Spleen (tissue), 11 donors: ENCODE measurements at regions not wholly inside any gene's neighbourhood (a gene's known extent, or its start where the extent isn't known, plus 50 kb on each side); places are given as distances from the start of the nearest gene placed in this dataset.

Source experiments
- DNase-seq: peaks from one replicate; pipeline ENCODE4 v3.0.0-alpha.2; 2020
- H3K27ac ChIP-seq, 8 donors: fragments of 200-600 bp; sonication (generic) in 7 of 8; 1 replicate in 4 of 8; 2 replicates in 4 of 8; pipeline versions ENCODE4 v1.5.0 to v1.8.0; 2016 to 2021; ENCODE audit warnings: inconsistent platforms in 4 of 8, mild to moderate bottlenecking in 4 of 8, moderate library complexity in 1 of 8
- H3K27me3 ChIP-seq, 7 donors: fragments of 200-600 bp; sonication (generic) in 6 of 7; replicated peaks in 1 of 7; 1 replicate in 4 of 7; 2 replicates in 3 of 7; pipeline versions ENCODE4 v1.5.0 to v1.8.0; 2016 to 2021; ENCODE audit warnings: inconsistent platforms in 3 of 7, mild to moderate bottlenecking in 1 of 7
- H3K36me3 ChIP-seq, 6 donors: fragments of 200-600 bp; sonication (generic) in 5 of 6; 1 replicate in 4 of 6; 2 replicates in 2 of 6; pipeline versions ENCODE4 v1.5.0 to v1.8.0; 2016 to 2021; ENCODE audit warnings: inconsistent platforms in 2 of 6
- H3K4me1 ChIP-seq, 6 donors: fragments of 200-600 bp; sonication (generic) in 5 of 6; 1 replicate in 3 of 6; 2 replicates in 3 of 6; pipeline versions ENCODE4 v1.5.0 to v1.8.0; 2016 to 2021; ENCODE audit warnings: inconsistent platforms in 3 of 6
- H3K4me3 ChIP-seq, 8 donors: fragments of 200-600 bp; sonication (generic) in 7 of 8; 1 replicate in 4 of 8; 2 replicates in 4 of 8; pipeline versions ENCODE4 v1.5.0 to v1.8.0; 2016 to 2021; ENCODE audit warnings: inconsistent platforms in 4 of 8, mild to moderate bottlenecking in 4 of 8, moderate library complexity in 2 of 8
- H3K9me3 ChIP-seq, 8 donors: fragments of 200-600 bp; sonication (generic) in 7 of 8; 1 replicate in 4 of 8; 2 replicates in 4 of 8; pipeline versions ENCODE4 v1.5.0 to v1.8.0; 2016 to 2021; ENCODE audit warnings: inconsistent platforms in 4 of 8
- POLR2A ChIP-seq, 3 donors: fragments of 450-650 bp; IDR thresholded peaks; one replicate each; pipeline ENCODE4 v1.5.1; 2017; ENCODE audit warnings: antibody characterized with exemption in 3 of 3, mild to moderate bottlenecking in 1 of 3
- POLR2AphosphoS5 ChIP-seq, 3 donors: sonication (generic); formaldehyde crosslinking; IDR thresholded peaks; one replicate each; pipeline ENCODE4 v1.5.1; 2017; ENCODE audit warnings: antibody characterized with exemption in 3 of 3
- WGBS, 5 donors: extraction: QIAGEN DNeasy Blood & Tissue Kit in 3 of 5; methylation state at CpG; one replicate each; pipeline versions ENCODE4 v1.1.5 to v1.1.7; 2013 to 2018; 5-methylcytosine and 5-hydroxymethylcytosine counted together
- intact Hi-C: fragments of 100-400 bp; cut with DNase I; formaldehyde crosslinking; loops from one replicate; pipeline ENCODE4 v1.15.0; 2023; ENCODE audit warnings: low total_unique reads
- TF ChIP-seq, protein P1 (sequence below), 11 experiments: fragments of 200-600 bp in 7 of 11; fragments of 450-650 bp in 4 of 11; sonication (generic) in 4 of 11; IDR thresholded peaks in 8 of 11; conservative IDR thresholded peaks in 3 of 11; 1 replicate in 7 of 11; 2 replicates in 4 of 11; pipeline versions ENCODE4 v1.4.0 to v1.8.0; 2016 to 2021; ENCODE audit warnings: antibody characterized with exemption in 11 of 11, inconsistent platforms in 4 of 11, mild to moderate bottlenecking in 1 of 11
- donor health status: healthy with polysubstance abuse.
- donor health status: DM: no; HTN: no; CAD: no; lungs with moderate emphysema.
- donor health status: DM: no; HTN: no; CAD: no.
- donor health status: Bipolar disorder and iron deficiency.
- donor health status: healthy.
- donor health status: DM: no; HTN: no; CAD: no.
- donor health status: DM: yes; HTN: yes; CAD: no.

DNA sequence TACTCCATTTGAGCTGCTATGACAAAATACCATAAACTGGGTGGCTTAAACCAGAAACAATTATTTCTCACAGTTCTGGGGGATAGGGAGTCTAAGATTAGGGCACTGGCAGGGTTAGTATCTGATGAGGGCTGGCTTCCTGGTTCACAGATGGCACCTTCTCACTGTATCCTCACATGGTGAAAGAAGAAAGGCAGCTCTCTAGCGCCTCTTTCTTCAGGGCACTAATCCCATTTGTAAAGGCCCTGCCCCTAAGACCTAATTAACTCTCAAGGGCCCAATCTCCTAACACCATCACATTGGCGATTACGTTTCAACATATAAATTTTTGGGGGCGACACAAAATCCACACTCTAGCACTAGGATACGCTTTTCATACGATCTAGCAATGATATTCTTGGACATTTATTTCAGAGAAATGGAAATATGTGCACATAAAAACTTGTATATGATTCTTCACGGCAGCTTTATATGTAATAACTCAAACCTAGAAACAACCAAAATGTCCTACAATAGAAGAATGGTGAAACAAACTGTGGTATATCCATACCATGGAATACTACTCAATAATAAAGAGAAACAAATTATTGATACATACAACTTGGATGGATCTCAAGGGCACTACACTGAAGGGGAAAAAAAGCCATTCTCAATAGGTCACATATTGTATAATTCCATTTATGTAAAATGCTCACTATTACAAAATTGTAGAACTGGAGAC lies 111.0 kb downstream of the BCL2L11 start:
- Histone ChIP-seq H3K27me3 (no peaks in the 10 kb centered on the region), H3K4me3 (no peak overlapping the region), H3K9me3 (peaks cover 0 to 29% (median 18%) of the 10 kb centered on the region in 8 donors), H3K4me1 (peaks cover 0 to 7% (median 0%) of the 10 kb centered on the region in 6 donors), H3K27ac (no peak overlapping the region), H3K36me3 (no peaks in the 10 kb centered on the region)
- intact Hi-C loops = no loop called here
- no peak for DNase-seq
- TF ChIP-seq, protein P1, sequence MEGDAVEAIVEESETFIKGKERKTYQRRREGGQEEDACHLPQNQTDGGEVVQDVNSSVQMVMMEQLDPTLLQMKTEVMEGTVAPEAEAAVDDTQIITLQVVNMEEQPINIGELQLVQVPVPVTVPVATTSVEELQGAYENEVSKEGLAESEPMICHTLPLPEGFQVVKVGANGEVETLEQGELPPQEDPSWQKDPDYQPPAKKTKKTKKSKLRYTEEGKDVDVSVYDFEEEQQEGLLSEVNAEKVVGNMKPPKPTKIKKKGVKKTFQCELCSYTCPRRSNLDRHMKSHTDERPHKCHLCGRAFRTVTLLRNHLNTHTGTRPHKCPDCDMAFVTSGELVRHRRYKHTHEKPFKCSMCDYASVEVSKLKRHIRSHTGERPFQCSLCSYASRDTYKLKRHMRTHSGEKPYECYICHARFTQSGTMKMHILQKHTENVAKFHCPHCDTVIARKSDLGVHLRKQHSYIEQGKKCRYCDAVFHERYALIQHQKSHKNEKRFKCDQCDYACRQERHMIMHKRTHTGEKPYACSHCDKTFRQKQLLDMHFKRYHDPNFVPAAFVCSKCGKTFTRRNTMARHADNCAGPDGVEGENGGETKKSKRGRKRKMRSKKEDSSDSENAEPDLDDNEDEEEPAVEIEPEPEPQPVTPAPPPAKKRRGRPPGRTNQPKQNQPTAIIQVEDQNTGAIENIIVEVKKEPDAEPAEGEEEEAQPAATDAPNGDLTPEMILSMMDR (IDR thresholded peaks at IDR 0.05 in 8 of 11, conservative IDR thresholded peaks at IDR 0.05 in 3 of 11) = no peak
- TF ChIP-seq POLR2AphosphoS5 (IDR thresholded peaks at IDR 0.05) (no peak), POLR2A (IDR thresholded peaks at IDR 0.05) (no peak)
- WGBS, 5 donors = 81 to 97% (median 95%) methylated on average over 7 of the region's 7 CpGs

DNA sequence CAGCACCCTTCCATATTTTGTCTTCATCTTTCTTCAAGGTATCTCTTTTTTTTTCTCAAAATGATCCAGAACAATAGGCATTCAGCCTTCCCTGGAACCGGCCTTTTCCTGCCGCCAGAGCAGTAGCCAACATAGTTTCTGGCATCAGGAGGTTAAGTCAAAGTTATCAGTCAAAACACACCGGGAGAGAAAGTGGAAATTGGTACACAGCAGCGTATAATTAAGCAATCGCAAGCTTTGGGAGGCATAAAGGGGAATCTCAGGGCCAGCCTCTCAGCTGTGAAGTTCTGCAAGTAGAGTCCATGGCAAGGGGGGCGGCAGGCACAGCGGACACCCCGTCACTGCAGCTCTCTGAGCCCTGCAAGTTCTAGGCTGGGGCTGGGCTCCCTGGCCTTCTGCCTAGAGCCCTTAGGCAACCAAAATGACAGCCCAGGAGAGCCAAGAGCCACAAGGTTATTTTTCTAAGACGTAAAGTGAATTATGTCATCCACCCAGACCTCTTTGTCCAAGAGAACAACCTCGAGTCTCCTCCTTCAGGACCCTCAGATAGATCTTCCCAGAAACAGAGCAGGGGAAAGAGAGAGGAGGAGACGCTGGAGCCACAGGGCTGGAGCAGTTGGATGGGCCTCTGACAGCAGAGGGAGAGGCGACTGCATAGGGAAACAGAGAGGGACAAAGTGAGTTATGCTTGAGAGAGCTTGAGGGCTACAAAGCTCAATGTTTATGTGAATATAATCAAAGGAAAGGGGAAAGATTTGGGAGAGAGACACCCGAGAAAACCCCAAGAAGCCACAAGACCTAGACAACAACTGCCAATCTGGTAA lies 114.7 kb downstream of the BCL2L11 start:
- no peak overlapping the region for H3K27ac ChIP-seq
- TF ChIP-seq POLR2AphosphoS5 (IDR thresholded peaks at IDR 0.05) = no peak
- no peaks in the 10 kb centered on the region for H3K4me1 ChIP-seq
- 76 to 93% (median 81%) methylated on average over 13 of the region's 13 CpGs for WGBS, 5 donors
- H3K9me3 ChIP-seq = peaks cover 0 to 18% (median 9%) of the 10 kb centered on the region in 8 donors
- DNase-seq = no peak
- no peaks in the 10 kb centered on the region for H3K36me3 ChIP-seq
- H3K27me3 ChIP-seq = no peaks in the 10 kb centered on the region
- intact Hi-C loops = no loop called here
- H3K4me3 ChIP-seq = no peak overlapping the region

DNA sequence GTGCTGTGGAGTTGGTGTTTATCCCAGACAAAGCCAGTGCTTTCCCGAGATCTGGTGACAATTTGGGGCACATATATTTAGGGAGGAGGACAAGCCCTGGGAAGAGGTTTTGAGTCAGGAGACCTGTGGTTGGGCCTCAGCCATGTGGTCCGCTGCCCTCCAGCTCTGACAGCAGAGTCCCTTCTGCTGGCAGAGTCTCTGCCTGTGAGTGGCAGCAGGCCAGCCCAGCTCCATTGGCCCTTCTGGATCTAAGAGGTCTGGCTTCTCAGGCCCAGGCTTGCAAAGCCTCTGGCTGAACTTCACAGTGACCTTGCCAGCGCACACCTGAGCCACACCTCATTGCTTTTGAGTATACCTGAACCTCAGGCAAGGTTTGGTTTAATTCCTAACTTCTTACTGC lies 115.3 kb downstream of the BCL2L11 start:
- Histone ChIP-seq H3K9me3 (peaks cover 0 to 12% (median 7%) of the 10 kb centered on the region in 8 donors), H3K27ac (no peak overlapping the region), H3K36me3 (no peaks in the 10 kb centered on the region), H3K27me3 (no peaks in the 10 kb centered on the region), H3K4me1 (no peaks in the 10 kb centered on the region), H3K4me3 (no peak overlapping the region)
- intact Hi-C loops = no loop called here
- no peak for TF ChIP-seq POLR2AphosphoS5 (IDR thresholded peaks at IDR 0.05)
- TF ChIP-seq POLR2A (IDR thresholded peaks at IDR 0.05) = no peak
- TF ChIP-seq, protein P1 (IDR thresholded peaks at IDR 0.05 in 8 of 11, conservative IDR thresholded peaks at IDR 0.05 in 3 of 11) = no peak
- 74 to 98% (median 94%) methylated on average over 3 of the region's 3 CpGs for WGBS, 5 donors
- DNase-seq = no peak

DNA sequence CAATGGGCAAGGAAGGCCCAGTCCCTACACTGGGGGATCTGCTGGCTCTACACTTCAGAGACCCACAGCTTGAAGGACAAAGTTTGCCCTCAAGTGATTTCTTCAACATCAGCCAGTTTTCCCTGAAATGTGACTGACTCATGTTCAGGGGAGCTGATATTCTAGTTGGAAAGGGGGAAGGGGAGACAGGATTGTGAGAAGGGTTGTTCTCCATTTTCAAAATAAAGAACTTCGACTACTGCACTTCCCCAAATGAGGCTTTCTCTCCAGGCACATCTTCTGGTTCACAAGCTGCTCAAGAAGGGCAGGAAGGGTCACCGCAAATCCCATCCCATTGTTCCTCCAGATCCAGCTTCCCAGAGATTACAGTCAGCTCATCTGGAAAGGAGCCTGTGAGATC lies 117.6 kb downstream of the BCL2L11 start:
- intact Hi-C loops = no loop called here
- no peaks in the 10 kb centered on the region for H3K36me3 ChIP-seq
- 71 to 84% (median 75%) methylated on average over 2 of the region's 2 CpGs for WGBS, 5 donors

More for the DNA sequence above, 117.6 kb downstream of the BCL2L11 start:
- no peak for DNase-seq
- Histone ChIP-seq H3K27ac (no peak overlapping the region), H3K4me1 (no peaks in the 10 kb centered on the region), H3K9me3 (no peaks in the 10 kb centered on the region), H3K27me3 (no peaks in the 10 kb centered on the region), H3K4me3 (no peak overlapping the region)
- TF ChIP-seq POLR2A (IDR thresholded peaks at IDR 0.05) = no peak
- no peak for TF ChIP-seq POLR2AphosphoS5 (IDR thresholded peaks at IDR 0.05)
- TF ChIP-seq, protein P1 (IDR thresholded peaks at IDR 0.05 in 8 of 11, conservative IDR thresholded peaks at IDR 0.05 in 3 of 11) = no peak
